ENCODE measurements at regions not wholly inside any gene's neighbourhood (a gene's known extent, or its start where the extent isn't known, plus 50 kb on each side); places are given as distances from the start of the nearest gene placed in this dataset.

GRCh38 chr14:40601063-40601462, 1005.6 kb upstream of the LRFN5 start:
- no peak for TF ChIP-seq CTCF (IDR thresholded peaks at IDR 0.05)
- no peak for TF ChIP-seq POLR2A (IDR thresholded peaks at IDR 0.05)
